H1 (cell line): ENCODE measurements at regions not wholly inside any gene's neighbourhood (a gene's known extent, or its start where the extent isn't known, plus 50 kb on each side); places are given as distances from the start of the nearest gene placed in this dataset.

Source experiments
- CTCF ChIA-PET: fragments of 300-600 bp; sonication (Branson Sonifier 250); formaldehyde crosslinking; loops from one replicate; lab custom pipeline; 2021; ENCODE audit not compliant: partially characterized antibody; lab: Charles Lee
- POLR2A ChIA-PET: fragments of 300-600 bp; sonication (Branson Sonifier 250); formaldehyde crosslinking; loops from one replicate; lab custom pipeline; 2021; ENCODE audit warnings: inconsistent platforms; ENCODE audit not compliant: partially characterized antibody; lab: Charles Lee
- DNase-seq, 2 experiments: peaks; one replicate each; pipeline versions ENCODE4 v3.0.0 to v3.0.0-alpha.2; 2010 to 2022; ENCODE audit warnings: low spot score in 2 of 2, low read depth in 1 of 2, mixed read lengths in 1 of 2
- FAIRE-seq: peaks from 2 replicates; lab custom pipeline; 2011; peaks lifted over from hg19 to GRCh38; lab: Jason Lieb, UNC
- H2AFZ ChIP-seq: 2 replicates; pipeline ENCODE4 v1.8.1; 2012; ENCODE audit warnings: low read length, inconsistent platforms
- H2AK5ac ChIP-seq: 2 replicates; pipeline ENCODE4 v1.6.1; 2013; ENCODE audit warnings: low read depth, low read length
- H2BK120ac ChIP-seq: replicated peaks from 2 replicates; pipeline ENCODE3; 2013; ENCODE audit warnings: low read depth, low read length, inconsistent platforms
- H2BK12ac ChIP-seq: 2 replicates; pipeline ENCODE4 v1.6.1; 2013; ENCODE audit warnings: low read depth, low read length
- H2BK15ac ChIP-seq: 2 replicates; pipeline ENCODE4 v1.6.1; 2013; ENCODE audit warnings: low read length
- H2BK20ac ChIP-seq: 2 replicates; pipeline ENCODE4 v1.6.1; 2013; ENCODE audit warnings: low read length
- H2BK5ac ChIP-seq: 2 replicates; pipeline ENCODE4 v1.6.1; 2013; ENCODE audit warnings: low read depth, low read length
- H3K14ac ChIP-seq: 2 replicates; pipeline ENCODE4 v1.6.1; 2013; ENCODE audit warnings: inconsistent platforms; ENCODE audit not compliant: insufficient read length
- H3K18ac ChIP-seq: 2 replicates; pipeline ENCODE4 v1.6.1; 2013; ENCODE audit warnings: low read length; ENCODE audit errors: extremely low read depth
- H3K23ac ChIP-seq: 2 replicates; pipeline ENCODE4 v1.6.1; 2013; ENCODE audit warnings: inconsistent platforms; ENCODE audit not compliant: insufficient read length
- H3K23me2 ChIP-seq: 2 replicates; pipeline ENCODE4 v1.6.1; 2013; ENCODE audit warnings: low read depth, low read length
- H3K27ac ChIP-seq: 2 replicates; pipeline ENCODE4 v1.6.1; 2011; ENCODE audit warnings: low read depth, low read length, inconsistent platforms
- H3K27me3 ChIP-seq, 4 experiments: replicated peaks in 1 of 4; 1 replicate in 1 of 4; 2 replicates in 3 of 4; pipeline versions ENCODE4 v1.6.1 to v1.8.1; 2011 to 2013; ENCODE audit warnings: low read length in 3 of 4, mild to moderate bottlenecking in 3 of 4, inconsistent platforms in 2 of 4, mixed read lengths in 2 of 4, moderate library complexity in 1 of 4; ENCODE audit not compliant: control insufficient read depth in 3 of 4, insufficient read depth in 3 of 4; ENCODE audit errors: extremely low read depth in 1 of 4
- H3K36me3 ChIP-seq, 4 experiments: 2 replicates each; pipeline versions ENCODE4 v1.6.1 to v1.8.1; 2011 to 2013; ENCODE audit warnings: mild to moderate bottlenecking in 4 of 4, low read length in 3 of 4, moderate library complexity in 2 of 4, control low read depth in 1 of 4, inconsistent platforms in 1 of 4; ENCODE audit not compliant: insufficient read depth in 4 of 4, control insufficient read depth in 2 of 4
- H3K4ac ChIP-seq: replicated peaks from 2 replicates; pipeline ENCODE3; 2013; ENCODE audit warnings: low read length, low read depth, mixed read lengths, inconsistent platforms; ENCODE audit not compliant: insufficient read length
- H3K4me1 ChIP-seq, 4 experiments: replicated peaks in 1 of 4; 1 replicate in 1 of 4; 2 replicates in 3 of 4; pipeline versions ENCODE4 v1.6.1 to v1.8.1; 2011 to 2013; ENCODE audit warnings: low read length in 3 of 4, inconsistent platforms in 2 of 4, mixed read lengths in 1 of 4; ENCODE audit not compliant: insufficient read depth in 4 of 4, control insufficient read depth in 3 of 4
- H3K4me2 ChIP-seq, 2 experiments: 2 replicates each; pipeline versions ENCODE4 v1.6.1 to v1.8.1; 2011 to 2013; ENCODE audit warnings: low read depth in 2 of 2, low read length in 2 of 2, control low read depth in 1 of 2, inconsistent platforms in 1 of 2, mild to moderate bottlenecking in 1 of 2; ENCODE audit not compliant: insufficient read depth in 1 of 2
- H3K4me3 ChIP-seq, 4 experiments: fragments of 200-600, 300-600 bp in 1 of 4; sonication (generic), shearing (Covaris generic), sonication (Bioruptor Twin) in 1 of 4; 2 replicates each; pipeline versions ENCODE4 v1.5.1 to v1.8.1; 2011 to 2016; ENCODE audit warnings: low read length in 4 of 4, low read depth in 3 of 4, control low read depth in 2 of 4, inconsistent platforms in 2 of 4, mild to moderate bottlenecking in 2 of 4, mixed read lengths in 1 of 4, moderate library complexity in 1 of 4; ENCODE audit not compliant: insufficient read depth in 2 of 4; ENCODE audit errors: extremely low read depth in 1 of 4
- H3K56ac ChIP-seq: replicated peaks from 2 replicates; pipeline ENCODE3; 2013; ENCODE audit warnings: low read depth, mild to moderate bottlenecking, mixed read lengths, low read length, inconsistent platforms; ENCODE audit not compliant: insufficient read length
- H3K79me1 ChIP-seq: 2 replicates; pipeline ENCODE4 v1.6.1; 2013; ENCODE audit warnings: low read depth, low read length, control low read depth
- H3K79me2 ChIP-seq, 2 experiments: 2 replicates each; pipeline versions ENCODE4 v1.6.1 to v1.8.1; 2012 to 2013; ENCODE audit warnings: low read length in 2 of 2, mild to moderate bottlenecking in 2 of 2, inconsistent platforms in 1 of 2; ENCODE audit not compliant: insufficient read depth in 2 of 2, control insufficient read depth in 1 of 2
- H3K9ac ChIP-seq, 4 experiments: replicated peaks in 1 of 4; 1 replicate in 1 of 4; 2 replicates in 3 of 4; pipeline versions ENCODE4 v1.6.1 to v1.8.1; 2011 to 2013; ENCODE audit warnings: low read depth in 3 of 4, low read length in 3 of 4, control low read depth in 2 of 4, mild to moderate bottlenecking in 2 of 4, moderate library complexity in 2 of 4, inconsistent platforms in 1 of 4; ENCODE audit errors: extremely low read depth in 1 of 4
- H3K9me3 ChIP-seq, 2 experiments: 2 replicates each; pipeline versions ENCODE4 v1.6.1 to v1.8.1; 2012 to 2013; ENCODE audit warnings: mild to moderate bottlenecking in 2 of 2, moderate library complexity in 2 of 2, control low read depth in 1 of 2, inconsistent platforms in 1 of 2, low read depth in 1 of 2, low read length in 1 of 2, mixed read lengths in 1 of 2; ENCODE audit not compliant: insufficient read depth in 2 of 2
- H4K20me1 ChIP-seq, 2 experiments: replicated peaks in 1 of 2; 2 replicates each; pipeline versions ENCODE3 to v1.8.1; 2011 to 2013; ENCODE audit warnings: inconsistent platforms in 2 of 2, low read length in 2 of 2, mild to moderate bottlenecking in 1 of 2; ENCODE audit not compliant: insufficient read depth in 2 of 2, control insufficient read depth in 1 of 2
- H4K5ac ChIP-seq: 2 replicates; pipeline ENCODE4 v1.6.1; 2013; ENCODE audit warnings: low read length, low read depth, mixed read lengths, inconsistent platforms; ENCODE audit not compliant: insufficient read length
- H4K8ac ChIP-seq: 2 replicates; pipeline ENCODE4 v1.8.0; 2013; ENCODE audit warnings: mild to moderate bottlenecking, moderate library complexity, low read length, inconsistent platforms; ENCODE audit not compliant: insufficient read depth; ENCODE audit errors: extremely low read depth
- H4K91ac ChIP-seq: replicated peaks from 2 replicates; pipeline ENCODE3; 2013; ENCODE audit warnings: low read length, mixed read lengths, inconsistent platforms; ENCODE audit not compliant: insufficient read length
- ATF2 ChIP-seq: IDR thresholded peaks from 2 replicates; pipeline ENCODE4 v1.6.1; 2012; ENCODE audit warnings: low read length, inconsistent platforms
- BRCA1 ChIP-seq: IDR thresholded peaks from 2 replicates; pipeline ENCODE4 v1.6.1; 2012; ENCODE audit warnings: low read depth, low read length, improper control_type of control experiment
- EGR1 ChIP-seq: IDR thresholded peaks from 2 replicates; pipeline ENCODE4 v1.6.1; 2011; ENCODE audit warnings: low read depth, low read length, borderline replicate concordance
- GTF2F1 ChIP-seq: IDR thresholded peaks from 2 replicates; pipeline ENCODE4 v1.6.1; 2012; ENCODE audit warnings: low read depth, low read length, improper control_type of control experiment, borderline replicate concordance
- whole genome bisulfite sequencing, 2 experiments: shearing (Covaris generic) in 1 of 2; methylation state at CpG; one replicate each; pipeline versions ENCODE4 v1.1.6 to v1.1.7; 2013 to 2015; ENCODE audit warnings: low lambda C conversion rate in 2 of 2, mixed read lengths in 2 of 2, inconsistent platforms in 1 of 2, low coverage in 1 of 2, missing lambda C conversion rate in 1 of 2; ENCODE audit not compliant: insufficient replicate concordance in 2 of 2, insufficient coverage in 1 of 2, insufficient read length in 1 of 2; ENCODE audit errors: extremely low coverage in 1 of 2, missing lambda C conversion rate in 1 of 2; 5-methylcytosine and 5-hydroxymethylcytosine counted together

- Histone ChIP-seq H2BK5ac (no peak overlapping the region), H3K23me2 (no peaks in the 10 kb centered on the region), H2BK20ac (no peak overlapping the region), H3K9ac (no peak overlapping the region), H3K56ac (no peak overlapping the region), H3K18ac (no peak overlapping the region), H3K4ac (no peak overlapping the region), H4K5ac (no peak overlapping the region), H4K8ac (no peak overlapping the region), H3K4me1 (no peaks in the 10 kb centered on the region), H3K79me1 (no peaks in the 10 kb centered on the region), H3K79me2 (no peaks in the 10 kb centered on the region), H4K91ac (no peak overlapping the region), H3K9me3 (no peaks in the 10 kb centered on the region), H2BK120ac (no peak overlapping the region), H4K20me1 (no peaks in the 10 kb centered on the region), H3K14ac (no peak overlapping the region), H2BK12ac (no peak overlapping the region), H3K36me3 (no peaks in the 10 kb centered on the region)
- no peak for FAIRE-seq
- CTCF ChIA-PET: no interaction called here
- DNase-seq: no peak
- TF ChIP-seq EGR1 (no peak), ATF2 (no peak), BRCA1 (no peak), GTF2F1 (no peak)
- TF ChIP-seq, all 59 proteins: peak for 0
- Histone ChIP-seq H2BK15ac (no peak overlapping the region), H3K23ac (no peak overlapping the region), H3K4me3 (no peak overlapping the region), H2AFZ (no peak overlapping the region), H3K4me2 (no peak overlapping the region), H2AK5ac (no peak overlapping the region), H3K27me3 (no peaks in the 10 kb centered on the region), H3K27ac (no peak overlapping the region)
- POLR2A ChIA-PET: no interaction called here
- 82% methylated on average over 3 of the region's 3 CpGs; no CpG with 5 or more reads in 1 of the 2 experiments for WGBS, 2 experiments
These were observed 260.6 kb downstream of the TPBG start for GRCh38 chr6:82624251-82624650.
